Putamen (tissue), 1 donor: ENCODE measurements at regions not wholly inside any gene's neighbourhood (a gene's known extent, or its start where the extent isn't known, plus 50 kb on each side); places are given as distances from the start of the nearest gene placed in this dataset.
A peak's percentile ranks its signal among the peaks of the same experiment; 100 is the strongest.
"Not testable (repeated sequence)": the region's sequence is repeated elsewhere in the genome, so short reads cannot be mapped to it uniquely, and the experiment has no call there.

ENCODE experiments used
- DNase-seq: peaks from one replicate; pipeline ENCODE4 v3.0.0-alpha.2; 2016; ENCODE audit warnings: low spot score

GRCh38 chrY:7806592-7807515 lies 895.3 kb upstream of the AMELY start:
- DNase-seq, result no peak

- DNase-seq, result no peak
Measured at GRCh38 chrY:7805624-7806023, 894.1 kb upstream of the AMELY start.

GRCh38 chrY:7803737-7804136 lies 892.2 kb upstream of the AMELY start:
- DNase-seq, result no peak

GRCh38 chrY:7796128-7796527 lies 884.6 kb upstream of the AMELY start:
- DNase-seq, result no peak

- no peak for DNase-seq
Measured at GRCh38 chrY:7794441-7794840, 882.9 kb upstream of the AMELY start.

GRCh38 chrY:7793989-7794388 lies 882.4 kb upstream of the AMELY start:
- no peak for DNase-seq

GRCh38 chrY:7792431-7792830 lies 880.9 kb upstream of the AMELY start:
- no peak for DNase-seq

- DNase-seq, result no peak
Measured at GRCh38 chrY:7781501-7781900, 869.9 kb upstream of the AMELY start.

- DNase-seq, result not testable (repeated sequence)
Measured at GRCh38 chrY:7775436-7775835, 863.9 kb upstream of the AMELY start.

GRCh38 chrY:7771771-7772170 lies 860.2 kb upstream of the AMELY start:
- no peak for DNase-seq

- no peak for DNase-seq
Measured at GRCh38 chrY:7769790-7770375, 858.3 kb upstream of the AMELY start.

GRCh38 chrY:7768901-7769300 lies 857.3 kb upstream of the AMELY start:
- no peak for DNase-seq

- DNase-seq, result no peak
Measured at GRCh38 chrY:7753711-7754110, 842.2 kb upstream of the AMELY start.

- DNase-seq, result no peak
Measured at GRCh38 chrY:7746781-7747180, 835.2 kb upstream of the AMELY start.

- no peak for DNase-seq
Measured at GRCh38 chrY:7745581-7745901, 834.0 kb upstream of the AMELY start.

- DNase-seq, result no peak
Measured at GRCh38 chrY:7744691-7745580, 833.4 kb upstream of the AMELY start.

GRCh38 chrY:7736847-7737365 lies 825.4 kb upstream of the AMELY start:
- no peak for DNase-seq

GRCh38 chrY:7731651-7732050 lies 820.1 kb upstream of the AMELY start:
- no peak for DNase-seq

GRCh38 chrY:7730664-7731063 lies 819.1 kb upstream of the AMELY start:
- no peak for DNase-seq

GRCh38 chrY:7730071-7730470 lies 818.5 kb upstream of the AMELY start:
- no peak for DNase-seq

GRCh38 chrY:7729318-7730011 lies 817.9 kb upstream of the AMELY start:
- no peak for DNase-seq

GRCh38 chrY:7728935-7729317 lies 817.4 kb upstream of the AMELY start:
- DNase-seq, result peak; percentile 52
